NCI-H2227 (cell line): ENCODE measurements at regions not wholly inside any gene's neighbourhood (a gene's known extent, or its start where the extent isn't known, plus 50 kb on each side); places are given as distances from the start of the nearest gene placed in this dataset.
"Not testable (repeated sequence)": the region's sequence is repeated elsewhere in the genome, so short reads cannot be mapped to it uniquely, and the experiment has no call there.

Experiments
- DNase-seq: peaks from one replicate; lab custom pipeline; 2025; ENCODE audit not compliant: unreplicated experiment; lab: John Stamatoyannopoulos, UW

- no peak for DNase-seq
Measured at GRCh38 chr2:22037274-22037673, 913.5 kb downstream of the TDRD15 start.

- no peak for DNase-seq
Measured at GRCh38 chr2:22043784-22044183, 920.0 kb downstream of the TDRD15 start.

- DNase-seq, result no peak
Measured at GRCh38 chr2:22055784-22056620, 932.2 kb downstream of the TDRD15 start.

GRCh38 chr2:22056621-22057132 lies 932.9 kb downstream of the TDRD15 start:
- DNase-seq, result no peak

- no peak for DNase-seq
Measured at GRCh38 chr2:22062679-22063078, 938.9 kb downstream of the TDRD15 start.

GRCh38 chr2:22076454-22076853 lies 952.7 kb downstream of the TDRD15 start:
- DNase-seq, result no peak

- DNase-seq, result no peak
Measured at GRCh38 chr2:22078701-22079100, 954.9 kb downstream of the TDRD15 start.

- no peak for DNase-seq
Measured at GRCh38 chr2:22079583-22079982, 955.8 kb downstream of the TDRD15 start.

- DNase-seq, result no peak
Measured at GRCh38 chr2:22086726-22087125, 963.0 kb downstream of the TDRD15 start.

- not testable (repeated sequence) for DNase-seq
Measured at GRCh38 chr2:22103617-22104016, 979.8 kb downstream of the TDRD15 start.

- peak; percentile 56 for DNase-seq
Measured at GRCh38 chr2:22110244-22110651, 986.5 kb downstream of the TDRD15 start.

- DNase-seq, result no peak
Measured at GRCh38 chr2:22124003-22124402, 1000.2 kb downstream of the TDRD15 start.

GRCh38 chr2:22126106-22126505 lies 1002.3 kb downstream of the TDRD15 start:
- no peak for DNase-seq

- DNase-seq, result no peak
Measured at GRCh38 chr2:22126978-22127377, 1003.2 kb downstream of the TDRD15 start.

GRCh38 chr2:22134421-22134820 lies 1010.7 kb downstream of the TDRD15 start:
- no peak for DNase-seq

- no peak for DNase-seq
Measured at GRCh38 chr2:22136446-22136845, 1012.7 kb downstream of the TDRD15 start.

- DNase-seq, result no peak
Measured at GRCh38 chr2:22143840-22144239, 1020.1 kb downstream of the TDRD15 start.

GRCh38 chr2:22153931-22154613 lies 1030.3 kb downstream of the TDRD15 start:
- peak; percentile 52 for DNase-seq

GRCh38 chr2:22156661-22157060 lies 1032.9 kb downstream of the TDRD15 start:
- not testable (repeated sequence) for DNase-seq

- no peak for DNase-seq
Measured at GRCh38 chr2:22167256-22167655, 1043.5 kb downstream of the TDRD15 start.

GRCh38 chr2:22175003-22175402 lies 1051.2 kb downstream of the TDRD15 start:
- DNase-seq, result no peak

GRCh38 chr2:22185251-22185650 lies 1061.5 kb downstream of the TDRD15 start:
- DNase-seq, result no peak
